Transverse colon (tissue), 4 donors: ENCODE measurements at regions not wholly inside any gene's neighbourhood (a gene's known extent, or its start where the extent isn't known, plus 50 kb on each side); places are given as distances from the start of the nearest gene placed in this dataset.

Experiments used
- DNase-seq: peaks from one replicate; pipeline ENCODE4 v3.0.0-alpha.2; 2019
- H3K27ac ChIP-seq, 4 donors: fragments of 200-600 bp; sonication (generic); 2 replicates each; pipeline ENCODE4 v1.5.1; 2016 to 2018; ENCODE audit warnings: inconsistent platforms in 4 of 4
- H3K27me3 ChIP-seq: fragments of 200-600 bp; sonication (generic); 2 replicates; pipeline ENCODE4 v1.5.1; 2017; ENCODE audit warnings: inconsistent platforms
- H3K36me3 ChIP-seq, 4 donors: fragments of 200-600 bp; sonication (generic); 2 replicates each; pipeline ENCODE4 v1.5.1; 2017 to 2019; ENCODE audit warnings: inconsistent platforms in 4 of 4
- H3K4me1 ChIP-seq, 4 donors: fragments of 200-600 bp; sonication (generic); 2 replicates each; pipeline ENCODE4 v1.5.1; 2017 to 2020; ENCODE audit warnings: inconsistent platforms in 4 of 4
- H3K4me3 ChIP-seq, 4 donors: fragments of 200-600 bp; sonication (generic); 1 replicate in 1 of 4; 2 replicates in 3 of 4; pipeline versions ENCODE4 v1.5.1 to v1.6.1; 2017 to 2019; ENCODE audit warnings: inconsistent platforms in 4 of 4
- H3K9me3 ChIP-seq, 2 donors: fragments of 200-600 bp; sonication (generic); 2 replicates each; pipeline ENCODE4 v1.5.1; 2017 to 2019; ENCODE audit warnings: inconsistent platforms in 2 of 2
- EP300 ChIP-seq: sonication (generic); formaldehyde crosslinking; IDR thresholded peaks from one replicate; pipeline ENCODE4 v1.6.1; 2017; ENCODE audit warnings: antibody characterized with exemption, low read depth
- POLR2A ChIP-seq: fragments of 450-650 bp; IDR thresholded peaks from one replicate; pipeline ENCODE4 v1.6.1; 2016; ENCODE audit warnings: antibody characterized with exemption, mild to moderate bottlenecking, moderate library complexity
- POLR2AphosphoS5 ChIP-seq, 3 donors: sonication (generic); formaldehyde crosslinking; IDR thresholded peaks; one replicate each; pipeline ENCODE4 v1.6.1; 2016; ENCODE audit warnings: antibody characterized with exemption in 3 of 3
- WGBS, 2 donors: methylation state at CpG; one replicate each; pipeline ENCODE4 v1.1.5; 2018; ENCODE audit warnings: low coverage in 1 of 2; 5-methylcytosine and 5-hydroxymethylcytosine counted together
- in situ Hi-C, 4 donors: fragments of 200-750 bp; cut with MboI; loops; one replicate each; pipeline versions ENCODE4 v1.15.0 to v1.15.1; 2017; ENCODE audit warnings: low sequenced_read_pairs in 3 of 4, low pct_ligation_motif_present in 1 of 4, low pct_unique_long_range_greater_than_20kb in 1 of 4
- intact Hi-C: fragments of 100-400 bp; cut with DNase I; formaldehyde crosslinking; loops from one replicate; pipeline ENCODE4 v1.15.1; 2023; ENCODE audit warnings: low total_unique reads
- TF ChIP-seq, protein P1 (sequence below), 5 experiments: fragments of 200-600 bp in 3 of 5; fragments of 450-650 bp in 2 of 5; sonication (generic) in 3 of 5; IDR thresholded peaks; 1 replicate in 2 of 5; 2 replicates in 3 of 5; pipeline ENCODE4 v1.5.1; 2016 to 2017; ENCODE audit warnings: antibody characterized with exemption in 5 of 5, inconsistent platforms in 3 of 5, mild to moderate bottlenecking in 2 of 5, moderate library complexity in 1 of 5

DNA sequence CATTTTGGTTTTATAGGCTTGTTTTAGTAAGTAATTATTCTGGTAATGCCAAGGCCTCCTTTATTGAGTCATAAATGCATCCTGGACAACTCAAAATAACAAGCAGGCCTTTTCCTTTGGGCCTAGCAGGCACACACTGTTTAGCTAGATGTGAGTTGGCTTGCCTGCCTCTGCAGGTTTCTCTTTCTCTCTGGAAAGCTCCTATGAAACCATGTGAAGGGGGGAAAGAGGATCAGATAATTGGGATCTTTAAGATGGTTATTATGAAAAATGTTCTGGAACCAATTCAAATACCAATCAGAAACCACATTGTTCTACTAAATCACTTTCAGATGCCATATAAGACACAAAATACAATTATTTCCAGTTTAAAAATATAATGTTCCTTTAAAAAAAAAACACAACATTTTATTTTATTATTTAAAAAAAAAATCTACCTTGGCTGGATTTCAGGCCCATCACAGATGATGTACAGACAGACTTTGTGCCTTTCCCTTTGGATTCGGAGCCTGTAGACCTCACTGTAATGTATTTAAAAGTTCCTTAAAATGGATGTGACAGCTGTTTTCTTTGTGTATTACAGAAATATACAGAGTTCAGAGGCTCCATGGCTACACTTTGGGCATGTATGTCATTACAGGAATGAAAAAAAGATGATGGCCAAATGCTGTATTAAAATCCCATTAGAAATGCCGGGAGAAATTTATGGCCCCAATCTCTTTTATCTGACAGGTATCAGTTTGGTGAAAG is 80.2 kb downstream of the NTMT2 start:
- WGBS, 2 donors = 81 to 100% methylated on average over 2 of the region's 2 CpGs
- Histone ChIP-seq H3K27ac (no peak overlapping the region), H3K36me3 (no peaks in the 10 kb centered on the region), H3K27me3 (no peaks in the 10 kb centered on the region), H3K4me1 (no peaks in the 10 kb centered on the region), H3K4me3 (no peak overlapping the region), H3K9me3 (no peaks in the 10 kb centered on the region)
- DNase-seq = no peak
- in situ Hi-C loops (no loop called here), intact Hi-C loops (no loop called here)
- TF ChIP-seq EP300 (no peak), POLR2A (no peak), POLR2AphosphoS5 (IDR thresholded peaks at IDR 0.05) (no peak)
- TF ChIP-seq, protein P1, sequence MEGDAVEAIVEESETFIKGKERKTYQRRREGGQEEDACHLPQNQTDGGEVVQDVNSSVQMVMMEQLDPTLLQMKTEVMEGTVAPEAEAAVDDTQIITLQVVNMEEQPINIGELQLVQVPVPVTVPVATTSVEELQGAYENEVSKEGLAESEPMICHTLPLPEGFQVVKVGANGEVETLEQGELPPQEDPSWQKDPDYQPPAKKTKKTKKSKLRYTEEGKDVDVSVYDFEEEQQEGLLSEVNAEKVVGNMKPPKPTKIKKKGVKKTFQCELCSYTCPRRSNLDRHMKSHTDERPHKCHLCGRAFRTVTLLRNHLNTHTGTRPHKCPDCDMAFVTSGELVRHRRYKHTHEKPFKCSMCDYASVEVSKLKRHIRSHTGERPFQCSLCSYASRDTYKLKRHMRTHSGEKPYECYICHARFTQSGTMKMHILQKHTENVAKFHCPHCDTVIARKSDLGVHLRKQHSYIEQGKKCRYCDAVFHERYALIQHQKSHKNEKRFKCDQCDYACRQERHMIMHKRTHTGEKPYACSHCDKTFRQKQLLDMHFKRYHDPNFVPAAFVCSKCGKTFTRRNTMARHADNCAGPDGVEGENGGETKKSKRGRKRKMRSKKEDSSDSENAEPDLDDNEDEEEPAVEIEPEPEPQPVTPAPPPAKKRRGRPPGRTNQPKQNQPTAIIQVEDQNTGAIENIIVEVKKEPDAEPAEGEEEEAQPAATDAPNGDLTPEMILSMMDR (IDR thresholded peaks at IDR 0.05) = no peak

DNA sequence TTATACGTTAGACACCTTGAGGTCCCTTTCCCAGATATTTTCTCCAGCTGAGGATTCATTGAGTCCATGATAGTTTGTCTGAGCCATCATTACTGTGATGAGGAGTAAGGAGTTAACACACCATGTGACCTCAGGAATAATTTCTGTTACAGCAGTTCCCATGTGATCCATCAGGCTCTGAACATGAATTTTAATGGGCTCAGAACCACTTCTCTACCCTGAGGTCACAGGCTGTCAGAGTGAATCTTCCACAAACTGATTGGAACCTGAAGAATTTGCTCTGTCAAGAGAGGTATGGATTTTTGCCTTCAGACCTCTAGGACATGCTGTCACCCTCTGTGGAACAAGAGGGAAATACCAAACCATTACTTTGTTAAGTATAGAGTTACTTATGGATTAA is 81.0 kb downstream of the NTMT2 start:
- Histone ChIP-seq H3K27ac (no peak overlapping the region), H3K27me3 (no peaks in the 10 kb centered on the region), H3K4me3 (no peak overlapping the region), H3K4me1 (no peaks in the 10 kb centered on the region), H3K36me3 (no peaks in the 10 kb centered on the region), H3K9me3 (no peaks in the 10 kb centered on the region)
- WGBS, 2 donors = 57 to 86% methylated on average over 1 of the region's 1 CpG
- DNase-seq = no peak
- intact Hi-C loops (no loop called here), in situ Hi-C loops (no loop called here)
- no peak for TF ChIP-seq EP300
- TF ChIP-seq, protein P1 (IDR thresholded peaks at IDR 0.05) = no peak
- no peak for TF ChIP-seq POLR2AphosphoS5 (IDR thresholded peaks at IDR 0.05)
- no peak for TF ChIP-seq POLR2A

DNA sequence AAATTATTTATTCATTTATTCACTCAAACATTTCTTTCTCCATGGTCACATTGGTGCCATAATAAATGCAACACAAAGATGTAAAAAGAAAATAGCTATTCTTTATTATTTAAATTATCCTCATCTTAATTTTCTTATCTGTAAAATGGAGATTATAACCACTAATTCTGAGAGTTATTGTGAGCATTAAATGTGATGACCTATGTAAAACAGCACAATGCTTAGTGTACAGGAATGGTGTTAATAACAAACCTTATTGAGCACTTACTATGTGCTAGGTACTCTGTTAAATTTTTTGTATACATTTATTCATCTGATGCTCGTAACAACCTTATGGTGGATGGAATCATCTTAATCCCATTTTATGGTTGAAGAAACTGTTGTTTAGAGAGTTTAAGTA is 84.6 kb downstream of the NTMT2 start:
- intact Hi-C loops (no loop called here), in situ Hi-C loops (no loop called here)
- 58 to 59% methylated on average over 1 of the region's 1 CpG for WGBS, 2 donors

DNA sequence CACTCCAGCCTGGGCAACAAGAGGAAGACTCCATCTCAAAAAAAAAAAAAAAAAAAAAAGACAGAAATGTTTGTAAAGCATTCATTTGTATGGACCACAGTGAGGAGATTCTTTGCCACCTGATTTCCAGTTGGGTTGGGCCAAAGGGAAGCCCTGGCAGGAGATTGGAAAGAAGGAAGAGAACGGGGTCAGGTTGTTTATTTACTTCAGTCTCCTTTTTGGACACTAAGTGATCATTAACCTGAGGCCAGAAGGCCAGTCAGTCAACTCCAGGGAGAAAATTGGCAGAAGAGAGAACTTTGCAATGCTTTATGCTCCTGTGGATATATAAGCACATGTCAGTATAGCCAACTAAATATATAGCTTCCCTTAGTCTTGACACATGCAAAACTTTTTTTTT is 85.9 kb downstream of the NTMT2 start:
- in situ Hi-C loops = no loop called here
- WGBS, 2 donors = 20 to 40% methylated on average over 1 of the region's 1 CpG
- TF ChIP-seq, protein P1 (IDR thresholded peaks at IDR 0.05) = no peak
- no peak for DNase-seq
- intact Hi-C loops = no loop called here
- no peaks in the 10 kb centered on the region for H3K36me3 ChIP-seq
- no peak overlapping the region for H3K4me3 ChIP-seq
- H3K4me1 ChIP-seq = no peaks in the 10 kb centered on the region
- no peaks in the 10 kb centered on the region for H3K27me3 ChIP-seq
- no peaks in the 10 kb centered on the region for H3K9me3 ChIP-seq
- no peak overlapping the region for H3K27ac ChIP-seq

More for the DNA sequence above, 84.6 kb downstream of the NTMT2 start:
- TF ChIP-seq EP300 = no peak
- TF ChIP-seq POLR2A = no peak
- TF ChIP-seq POLR2AphosphoS5 (IDR thresholded peaks at IDR 0.05) = no peak
- TF ChIP-seq, protein P1 (IDR thresholded peaks at IDR 0.05) = no peak
- no peaks in the 10 kb centered on the region for H3K9me3 ChIP-seq
- DNase-seq = no peak
- no peak overlapping the region for H3K4me3 ChIP-seq
- no peaks in the 10 kb centered on the region for H3K4me1 ChIP-seq
- no peaks in the 10 kb centered on the region for H3K36me3 ChIP-seq
- H3K27me3 ChIP-seq = no peaks in the 10 kb centered on the region
- H3K27ac ChIP-seq = no peak overlapping the region
